ENCODE measurements at regions not wholly inside any gene's neighbourhood (a gene's known extent, or its start where the extent isn't known, plus 50 kb on each side); places are given as distances from the start of the nearest gene placed in this dataset.

DNA sequence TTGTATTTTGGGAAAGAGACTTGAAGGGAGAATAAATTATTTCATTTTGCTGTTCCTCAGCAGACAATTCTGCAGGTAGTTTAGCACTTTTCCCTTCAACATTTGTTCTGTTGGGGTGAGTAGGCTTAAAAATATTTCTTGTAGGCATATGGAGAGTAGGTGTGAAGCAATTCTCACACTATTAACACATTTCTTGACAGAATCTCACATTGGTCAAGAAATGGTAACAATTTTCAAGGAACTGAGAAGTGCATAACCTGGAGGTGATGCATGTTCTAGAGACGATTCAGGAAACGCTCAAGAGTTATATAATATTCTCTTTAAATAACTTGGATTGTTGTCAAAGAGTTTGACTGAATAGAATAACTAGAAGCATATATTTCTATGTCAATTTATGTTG is 658.2 kb downstream of the STIM2 start:
- Histone ChIP-seq H3K27ac (ENCODE audit: low read length) (no peak overlapping the region), H3K4me3 (ENCODE audit: low read length) (no peak overlapping the region), H3K9me3 (ENCODE audit: control insufficient read depth, low read length) (no peaks in the 10 kb centered on the region), H3K27me3 (ENCODE audit: control insufficient read depth, insufficient read depth) (no peaks in the 10 kb centered on the region), H3K4me1 (ENCODE audit: control insufficient read depth, insufficient read depth, low read length) (no peaks in the 10 kb centered on the region)
- intact Hi-C loops (cut with DNase I) = no loop called here
- 58% methylated on average over 2 of the region's 2 CpGs for WGBS
- DNase-seq = no peak
- no peak for ATAC-seq

DNA sequence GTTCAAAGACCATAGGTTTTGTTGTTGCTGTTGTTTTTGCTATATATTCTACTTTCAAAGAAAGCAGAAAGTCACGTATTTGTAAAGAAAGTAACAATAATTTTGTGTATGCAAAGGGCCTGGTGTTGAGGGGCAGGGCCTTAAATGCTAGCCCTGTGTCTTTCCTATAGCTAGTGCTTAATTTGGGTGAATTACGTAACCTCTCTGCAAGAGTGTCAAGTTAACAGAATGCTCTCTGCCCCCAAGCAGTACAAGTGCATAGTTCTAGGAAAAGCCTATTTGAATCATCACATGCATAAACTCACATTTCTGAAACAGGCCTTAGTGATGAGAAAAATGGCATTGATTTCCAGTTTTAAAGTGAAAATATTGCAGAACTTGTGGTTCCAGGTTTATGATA is 663.6 kb downstream of the STIM2 start:
- ATAC-seq (no peak), DNase-seq (no peak)
- Histone ChIP-seq H3K27ac (ENCODE audit: low read length) (no peak overlapping the region), H3K4me1 (ENCODE audit: control insufficient read depth, insufficient read depth, low read length) (no peaks in the 10 kb centered on the region), H3K9me3 (ENCODE audit: control insufficient read depth, low read length) (no peaks in the 10 kb centered on the region), H3K4me3 (ENCODE audit: low read length) (no peak overlapping the region), H3K27me3 (ENCODE audit: control insufficient read depth, insufficient read depth) (no peaks in the 10 kb centered on the region)
- intact Hi-C loops (cut with DNase I) = no loop called here
- WGBS = 82% methylated on average over 2 of the region's 2 CpGs

DNA sequence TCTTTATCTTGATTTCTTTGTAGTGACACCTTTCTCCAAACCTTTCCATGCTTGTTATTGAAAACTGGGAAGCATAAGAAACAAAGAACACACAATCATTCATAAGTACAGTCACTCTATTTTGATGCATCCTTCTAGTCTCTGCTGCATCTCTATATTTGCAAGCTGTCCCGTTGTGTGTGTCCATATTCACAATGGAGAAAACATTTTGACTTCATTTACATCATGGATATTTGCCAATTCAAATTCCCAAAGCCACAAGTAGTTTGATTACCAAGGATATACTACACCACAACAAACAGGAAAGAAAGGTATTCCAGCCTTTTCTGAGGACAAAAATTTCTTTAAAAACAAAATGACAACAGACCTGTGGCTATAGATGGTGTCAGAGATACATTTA is 673.8 kb downstream of the STIM2 start:
- Histone ChIP-seq H3K9me3 (ENCODE audit: control insufficient read depth, low read length) (no peaks in the 10 kb centered on the region), H3K27ac (ENCODE audit: low read length) (no peak overlapping the region), H3K4me3 (ENCODE audit: low read length) (no peak overlapping the region), H3K4me1 (ENCODE audit: control insufficient read depth, insufficient read depth, low read length) (no peaks in the 10 kb centered on the region), H3K27me3 (ENCODE audit: control insufficient read depth, insufficient read depth) (no peaks in the 10 kb centered on the region)
- intact Hi-C loops (cut with DNase I) = no loop called here
- ATAC-seq (no peak), DNase-seq (no peak)
- 45% methylated on average over 1 of the region's 1 CpG for WGBS

DNA sequence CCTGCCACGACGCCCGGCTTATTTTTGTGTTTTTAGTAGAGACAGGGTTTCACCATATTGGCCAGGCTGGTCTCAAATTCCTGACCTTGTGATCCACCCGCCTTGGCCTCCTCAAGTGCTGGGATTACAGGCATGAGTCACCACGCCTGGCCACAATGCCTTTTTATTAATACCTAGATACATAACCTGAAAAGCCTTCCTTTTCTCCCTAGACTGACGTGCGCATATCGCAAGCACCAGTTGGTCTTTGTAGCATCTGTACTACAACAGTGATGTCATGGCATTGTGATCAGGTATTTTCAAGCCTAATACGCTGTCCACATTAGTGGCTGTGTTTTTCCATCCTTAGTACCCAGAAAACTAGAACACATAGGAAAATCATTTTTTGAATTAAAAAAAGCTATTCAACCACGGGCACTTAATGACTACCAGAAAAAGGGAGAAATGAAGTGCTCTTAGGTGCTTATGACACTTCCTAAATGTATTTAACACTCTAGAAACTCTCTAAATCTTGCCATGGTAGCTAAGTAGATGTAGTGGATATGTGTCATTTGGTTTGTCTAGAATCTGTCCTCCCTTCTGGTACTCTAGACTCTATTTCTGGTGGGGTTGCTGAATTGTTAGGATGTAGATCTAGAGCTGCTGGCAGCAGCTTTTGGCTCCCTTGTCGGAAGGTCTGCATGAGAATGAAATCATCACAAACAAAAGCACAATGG is 707.8 kb downstream of the STIM2 start:
- no peak for DNase-seq
- no peak overlapping the region for H3K27ac ChIP-seq (ENCODE audit: low read length)
- no peaks in the 10 kb centered on the region for H3K9me3 ChIP-seq (ENCODE audit: control insufficient read depth, low read length)
- ATAC-seq = no peak
- H3K27me3 ChIP-seq (ENCODE audit: control insufficient read depth, insufficient read depth) = no peaks in the 10 kb centered on the region
- 81% methylated on average over 11 of the region's 11 CpGs for WGBS
- intact Hi-C loops (cut with DNase I) = no loop called here
- H3K4me1 ChIP-seq (ENCODE audit: control insufficient read depth, insufficient read depth, low read length) = no peaks in the 10 kb centered on the region
- no peak overlapping the region for H3K4me3 ChIP-seq (ENCODE audit: low read length)

DNA sequence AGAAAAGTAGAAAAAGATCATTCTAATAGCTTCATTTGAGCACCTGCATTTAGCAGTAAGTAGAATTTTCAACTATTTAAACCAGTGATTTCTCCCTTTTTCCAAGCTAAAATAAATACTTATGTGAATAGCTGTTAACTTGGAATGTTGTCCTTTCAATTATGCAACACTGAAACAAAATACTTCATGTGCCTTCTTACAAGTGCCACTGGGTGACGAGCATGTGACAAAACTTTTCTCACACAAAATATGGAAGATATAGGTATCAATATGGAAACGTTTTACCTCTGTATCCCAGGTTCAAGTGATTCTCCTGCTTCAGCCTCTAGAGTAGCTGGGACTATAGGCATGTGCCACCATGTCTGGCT is 708.3 kb downstream of the STIM2 start:
- ATAC-seq = no peak
- H3K27ac ChIP-seq (ENCODE audit: low read length) = no peak overlapping the region
- H3K9me3 ChIP-seq (ENCODE audit: control insufficient read depth, low read length) = no peaks in the 10 kb centered on the region
- no peaks in the 10 kb centered on the region for H3K27me3 ChIP-seq (ENCODE audit: control insufficient read depth, insufficient read depth)
- no peak overlapping the region for H3K4me3 ChIP-seq (ENCODE audit: low read length)
- H3K4me1 ChIP-seq (ENCODE audit: control insufficient read depth, insufficient read depth, low read length) = no peaks in the 10 kb centered on the region
- intact Hi-C loops (cut with DNase I) = no loop called here
- no peak for DNase-seq
- 69% methylated on average over 2 of the region's 2 CpGs for WGBS

DNA sequence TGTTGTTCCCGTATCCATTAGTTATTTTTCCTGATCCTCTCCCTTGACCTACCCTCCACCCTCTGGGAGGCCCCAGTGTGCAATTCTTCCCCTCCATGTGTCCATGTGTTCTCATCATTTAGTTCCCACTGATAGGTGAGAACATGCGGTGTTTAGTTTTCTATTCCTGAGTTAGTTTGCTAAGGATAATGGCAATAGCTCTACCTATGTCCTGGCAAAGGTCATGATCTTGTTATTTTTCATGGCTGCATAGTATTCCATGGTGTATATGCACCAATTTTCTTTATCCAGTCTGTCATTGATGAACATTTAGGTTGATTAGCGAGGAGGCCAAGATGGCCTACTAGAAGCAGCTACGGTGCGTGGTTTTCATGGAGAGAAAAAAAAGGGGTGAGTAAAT is 714.1 kb downstream of the STIM2 start:
- no peak for DNase-seq
- H3K4me1 ChIP-seq (ENCODE audit: control insufficient read depth, insufficient read depth, low read length) = no peaks in the 10 kb centered on the region
- ATAC-seq = no peak
- no peaks in the 10 kb centered on the region for H3K27me3 ChIP-seq (ENCODE audit: control insufficient read depth, insufficient read depth)
- no peaks in the 10 kb centered on the region for H3K9me3 ChIP-seq (ENCODE audit: control insufficient read depth, low read length)
- H3K27ac ChIP-seq (ENCODE audit: low read length) = no peak overlapping the region
- H3K4me3 ChIP-seq (ENCODE audit: low read length) = no peak overlapping the region
- 77% methylated on average over 5 of the region's 5 CpGs for WGBS
- intact Hi-C loops (cut with DNase I) = no loop called here

DNA sequence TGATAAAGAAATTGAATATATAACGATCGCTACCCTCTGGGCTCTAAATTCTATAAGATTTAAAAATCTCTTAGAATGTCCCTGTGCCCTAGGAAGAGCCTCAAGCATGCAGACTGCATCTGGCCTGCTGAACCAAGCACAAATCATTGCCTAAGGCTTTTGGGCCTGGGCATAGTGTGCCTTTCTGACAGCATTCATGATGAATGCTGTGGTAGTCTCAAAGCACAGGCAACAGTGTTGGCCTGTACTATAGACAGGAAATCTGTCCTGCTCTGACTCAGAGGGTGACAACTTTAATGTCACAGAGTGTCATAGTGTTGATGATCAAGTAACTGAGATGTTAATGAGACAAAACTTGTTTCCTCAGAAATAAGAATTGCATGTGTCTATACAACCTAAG is 717.3 kb downstream of the STIM2 start:
- WGBS = 94% methylated on average over 2 of the region's 2 CpGs
- DNase-seq (no peak), ATAC-seq (no peak)
- no peak overlapping the region for H3K4me3 ChIP-seq (ENCODE audit: low read length)
- H3K9me3 ChIP-seq (ENCODE audit: control insufficient read depth, low read length) = no peaks in the 10 kb centered on the region
- intact Hi-C loops (cut with DNase I) = no loop called here
- no peaks in the 10 kb centered on the region for H3K27me3 ChIP-seq (ENCODE audit: control insufficient read depth, insufficient read depth)
- H3K27ac ChIP-seq (ENCODE audit: low read length) = no peak overlapping the region
- H3K4me1 ChIP-seq (ENCODE audit: control insufficient read depth, insufficient read depth, low read length) = no peaks in the 10 kb centered on the region

DNA sequence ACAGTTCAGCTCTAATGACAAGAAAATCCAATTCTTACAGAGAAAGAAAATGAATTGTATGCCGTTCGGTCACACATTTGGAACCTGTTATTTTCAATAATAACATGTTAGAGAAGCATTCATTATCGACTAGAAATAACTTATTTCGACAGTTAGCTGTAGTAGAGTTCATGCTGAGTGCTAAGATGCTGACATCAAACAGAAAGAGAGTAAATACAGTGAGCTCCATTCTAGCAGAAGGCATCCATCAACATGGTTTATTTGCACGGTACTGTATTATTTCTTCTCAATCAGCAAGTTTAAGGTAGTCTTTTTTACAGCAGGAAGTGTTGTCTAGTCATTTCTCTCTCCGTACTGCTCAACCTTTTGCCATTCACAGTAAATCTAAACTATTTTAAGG is 732.1 kb downstream of the STIM2 start:
- intact Hi-C loops (cut with DNase I) = no loop called here
- DNase-seq (no peak), ATAC-seq (no peak)
- no peak overlapping the region for H3K4me3 ChIP-seq (ENCODE audit: low read length)
- no peak overlapping the region for H3K27ac ChIP-seq (ENCODE audit: low read length)
- H3K27me3 ChIP-seq (ENCODE audit: control insufficient read depth, insufficient read depth) = no peaks in the 10 kb centered on the region
- no peaks in the 10 kb centered on the region for H3K9me3 ChIP-seq (ENCODE audit: control insufficient read depth, low read length)
- no peaks in the 10 kb centered on the region for H3K4me1 ChIP-seq (ENCODE audit: control insufficient read depth, insufficient read depth, low read length)
- WGBS = 73% methylated on average over 6 of the region's 6 CpGs

DNA sequence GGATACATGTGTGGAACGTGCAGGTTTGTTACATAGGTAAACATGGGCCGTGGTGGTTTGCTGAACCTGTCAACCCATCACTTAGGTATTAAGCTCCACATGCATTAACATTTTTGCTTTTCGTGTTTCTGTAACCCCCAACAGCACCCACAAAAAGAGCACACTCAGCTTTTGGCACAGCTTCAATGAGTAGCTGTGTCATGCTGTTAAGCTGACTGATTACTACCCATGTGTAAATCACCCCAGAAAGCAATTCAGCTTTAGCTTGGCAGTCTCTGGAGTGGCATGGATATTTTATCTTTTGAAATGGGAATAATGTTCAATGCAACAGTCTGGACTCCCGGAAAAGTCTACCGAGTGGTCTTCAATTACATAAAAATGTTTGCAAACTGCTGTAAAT is 734.3 kb downstream of the STIM2 start:
- Histone ChIP-seq H3K27me3 (ENCODE audit: control insufficient read depth, insufficient read depth) (no peaks in the 10 kb centered on the region), H3K4me3 (ENCODE audit: low read length) (no peak overlapping the region), H3K27ac (ENCODE audit: low read length) (no peak overlapping the region), H3K4me1 (ENCODE audit: control insufficient read depth, insufficient read depth, low read length) (no peaks in the 10 kb centered on the region), H3K9me3 (ENCODE audit: control insufficient read depth, low read length) (no peaks in the 10 kb centered on the region)
- WGBS = 82% methylated on average over 5 of the region's 5 CpGs
- no peak for DNase-seq
- ATAC-seq = no peak
- intact Hi-C loops (cut with DNase I) = no loop called here

DNA sequence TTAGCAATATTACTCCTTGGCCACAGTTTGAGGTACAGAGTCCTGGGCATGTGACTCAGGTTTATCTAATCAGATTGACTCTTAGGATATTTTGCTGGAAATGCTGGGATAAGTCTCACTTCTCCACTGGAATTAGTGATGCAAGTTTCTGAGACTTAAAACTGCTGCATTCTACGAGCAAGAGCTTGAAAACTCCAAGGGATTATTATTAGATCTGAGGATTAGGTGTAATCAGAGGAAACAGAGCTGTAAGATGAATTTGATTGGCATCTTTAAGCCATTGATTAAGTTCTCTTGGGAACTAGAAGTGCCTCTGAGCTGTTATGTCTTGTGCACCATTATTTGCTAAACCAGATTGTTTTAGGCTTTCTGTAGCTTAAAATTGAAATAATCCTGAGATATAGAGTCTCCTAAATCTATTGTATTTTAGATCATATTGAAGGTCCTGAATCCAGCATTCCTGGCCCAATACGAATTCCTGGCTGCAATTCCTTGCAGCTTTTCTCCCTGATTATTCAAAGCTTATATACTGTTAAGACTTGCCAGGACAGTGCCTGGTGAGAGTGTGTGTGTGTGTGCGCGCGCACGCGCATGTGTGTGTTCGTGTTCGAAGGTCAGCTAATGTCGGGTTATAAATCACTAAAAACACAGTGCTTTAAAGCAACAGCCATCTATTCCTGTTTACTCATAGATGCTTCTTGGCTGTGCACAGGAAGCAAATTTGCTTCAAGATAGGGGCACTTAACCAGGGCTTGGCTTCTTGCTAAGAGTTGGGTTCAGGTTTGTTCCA is 735.1 kb downstream of the STIM2 start:
- no peak overlapping the region for H3K4me3 ChIP-seq (ENCODE audit: low read length)
- DNase-seq (no peak), ATAC-seq (no peak)
- H3K9me3 ChIP-seq (ENCODE audit: control insufficient read depth, low read length) = no peaks in the 10 kb centered on the region
- 80% methylated on average over 10 of the region's 10 CpGs for WGBS
- intact Hi-C loops (cut with DNase I) = no loop called here
- no peaks in the 10 kb centered on the region for H3K27me3 ChIP-seq (ENCODE audit: control insufficient read depth, insufficient read depth)
- no peak overlapping the region for H3K27ac ChIP-seq (ENCODE audit: low read length)
- no peaks in the 10 kb centered on the region for H3K4me1 ChIP-seq (ENCODE audit: control insufficient read depth, insufficient read depth, low read length)

DNA sequence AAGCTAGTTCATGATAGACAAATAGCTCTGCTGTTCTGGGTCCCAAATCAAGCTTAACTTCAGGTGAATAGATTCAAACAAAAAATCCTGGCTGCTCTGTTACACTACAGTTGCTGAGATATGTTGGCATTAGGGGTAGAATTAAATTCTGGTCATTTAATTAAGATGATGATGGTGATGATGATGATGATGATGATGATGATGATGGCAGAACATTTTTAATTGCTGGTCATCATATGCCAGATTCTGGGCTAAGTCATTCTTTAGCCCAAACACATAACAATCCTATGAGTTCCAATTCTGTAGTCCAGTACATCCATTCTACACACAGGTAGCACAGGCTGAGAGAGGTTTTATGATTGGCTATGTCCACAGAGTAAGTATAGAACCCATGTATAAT is 741.5 kb downstream of the STIM2 start:
- H3K4me1 ChIP-seq (ENCODE audit: control insufficient read depth, insufficient read depth, low read length) = no peaks in the 10 kb centered on the region
- H3K27ac ChIP-seq (ENCODE audit: low read length) = no peak overlapping the region
- ATAC-seq = no peak
- no peak overlapping the region for H3K4me3 ChIP-seq (ENCODE audit: low read length)
- intact Hi-C loops (cut with DNase I) = no loop called here
- H3K27me3 ChIP-seq (ENCODE audit: control insufficient read depth, insufficient read depth) = no peaks in the 10 kb centered on the region
- no peak for DNase-seq
- H3K9me3 ChIP-seq (ENCODE audit: control insufficient read depth, low read length) = no peaks in the 10 kb centered on the region
